Mucosa of stomach (tissue), 1 donor: ENCODE measurements at regions not wholly inside any gene's neighbourhood (a gene's known extent, or its start where the extent isn't known, plus 50 kb on each side); places are given as distances from the start of the nearest gene placed in this dataset.

Experiments used
- H3K27me3 ChIP-seq: one replicate; pipeline ENCODE4 v1.7.0; 2013; ENCODE audit warnings: mild to moderate bottlenecking, low read length; ENCODE audit not compliant: control insufficient read depth, insufficient read depth
- H3K36me3 ChIP-seq: one replicate; pipeline ENCODE4 v1.7.0; 2013; ENCODE audit warnings: low read length; ENCODE audit not compliant: control insufficient read depth, insufficient read depth
- H3K4me1 ChIP-seq: one replicate; pipeline ENCODE4 v1.7.0; 2013; ENCODE audit warnings: mild to moderate bottlenecking, low read length; ENCODE audit not compliant: control insufficient read depth, insufficient read depth
- H3K4me3 ChIP-seq: one replicate; pipeline ENCODE4 v1.7.0; 2013; ENCODE audit warnings: low read length
- H3K9ac ChIP-seq: one replicate; pipeline ENCODE4 v1.7.0; 2013; ENCODE audit warnings: mild to moderate bottlenecking, low read length, moderate library complexity
- H3K9me3 ChIP-seq: one replicate; pipeline ENCODE4 v1.7.0; 2013; ENCODE audit warnings: mild to moderate bottlenecking, low read length, moderate library complexity; ENCODE audit not compliant: control insufficient read depth
- donor health status: Pancreatic carcinoma.

DNA sequence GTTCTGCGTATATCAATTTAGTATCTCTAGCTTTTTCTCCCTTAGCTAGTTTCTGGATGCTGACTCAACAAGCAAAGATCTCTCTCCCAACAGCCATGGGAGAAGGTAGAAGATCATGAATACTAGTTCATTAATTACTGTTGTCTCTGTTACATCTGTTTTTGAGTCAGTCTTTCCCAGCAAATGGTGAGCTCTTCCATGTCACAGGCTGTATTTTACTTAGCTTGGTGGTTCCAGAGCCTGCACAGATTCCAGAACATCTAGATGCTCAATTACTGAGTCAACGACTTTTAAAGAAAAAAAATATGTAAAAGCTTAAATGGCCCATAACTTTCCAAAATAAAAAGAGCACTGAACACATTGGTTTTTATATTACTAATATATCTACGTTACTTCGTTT lies 307.2 kb downstream of the NSG2 start:
- no peaks in the 10 kb centered on the region for H3K9me3 ChIP-seq
- H3K27me3 ChIP-seq, result peaks cover under 1% of the 10 kb centered on the region
- H3K9ac ChIP-seq, result no peak overlapping the region
- no peaks in the 10 kb centered on the region for H3K36me3 ChIP-seq
- no peak overlapping the region for H3K4me3 ChIP-seq
- H3K4me1 ChIP-seq, result no peaks in the 10 kb centered on the region

- Histone ChIP-seq H3K27me3 (no peaks in the 10 kb centered on the region), H3K36me3 (no peaks in the 10 kb centered on the region), H3K9me3 (no peaks in the 10 kb centered on the region), H3K9ac (no peak overlapping the region), H3K4me1 (no peaks in the 10 kb centered on the region), H3K4me3 (no peak overlapping the region)
These were observed 309.1 kb downstream of the NSG2 start for GRCh38 chr5:174354571-174354970.

DNA sequence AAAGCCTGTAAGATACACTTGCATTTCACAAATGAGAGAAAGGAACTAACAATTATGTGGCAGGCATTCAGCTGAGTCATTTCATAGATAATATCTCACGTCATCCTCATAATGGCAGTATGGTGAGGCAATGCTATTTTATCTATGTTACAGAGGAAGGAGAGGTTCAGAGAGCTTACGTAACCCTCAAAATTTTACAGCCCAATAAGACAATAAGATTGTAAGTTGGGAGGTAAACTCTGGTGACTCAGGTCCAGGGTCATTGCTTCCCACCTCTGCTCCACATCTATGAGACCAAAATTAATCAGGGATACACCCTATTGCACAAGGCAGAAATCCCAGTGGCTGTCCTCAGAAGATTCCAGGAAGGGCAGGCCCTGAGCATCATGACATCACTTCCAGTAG lies 309.7 kb downstream of the NSG2 start:
- H3K27me3 ChIP-seq, result no peaks in the 10 kb centered on the region
- no peaks in the 10 kb centered on the region for H3K36me3 ChIP-seq
- no peaks in the 10 kb centered on the region for H3K4me1 ChIP-seq
- no peak overlapping the region for H3K4me3 ChIP-seq
- no peaks in the 10 kb centered on the region for H3K9me3 ChIP-seq
- H3K9ac ChIP-seq, result no peak overlapping the region

DNA sequence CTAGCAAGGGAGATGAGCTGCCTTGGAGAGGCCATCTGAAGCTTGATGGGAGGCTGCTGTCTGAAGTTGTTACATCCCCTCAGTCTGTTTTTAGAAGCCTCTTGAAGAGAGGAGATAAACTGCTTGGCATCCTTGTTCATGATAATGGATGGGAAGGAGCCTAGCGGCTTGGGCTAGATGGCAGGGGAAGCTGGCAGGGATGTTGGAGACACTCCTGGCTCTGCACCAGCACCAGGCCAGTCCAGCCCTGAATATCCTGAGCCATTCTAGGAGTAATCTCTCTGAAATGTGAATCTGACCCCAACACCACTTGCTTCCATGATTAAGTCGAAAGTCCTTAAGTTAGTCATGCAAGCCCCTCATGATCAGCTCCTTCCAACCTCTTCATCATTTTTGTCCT lies 310.5 kb downstream of the NSG2 start:
- H3K27me3 ChIP-seq, result no peaks in the 10 kb centered on the region
- no peaks in the 10 kb centered on the region for H3K36me3 ChIP-seq
- no peaks in the 10 kb centered on the region for H3K4me1 ChIP-seq
- H3K9ac ChIP-seq, result no peak overlapping the region
- no peaks in the 10 kb centered on the region for H3K9me3 ChIP-seq
- H3K4me3 ChIP-seq, result no peak overlapping the region

DNA sequence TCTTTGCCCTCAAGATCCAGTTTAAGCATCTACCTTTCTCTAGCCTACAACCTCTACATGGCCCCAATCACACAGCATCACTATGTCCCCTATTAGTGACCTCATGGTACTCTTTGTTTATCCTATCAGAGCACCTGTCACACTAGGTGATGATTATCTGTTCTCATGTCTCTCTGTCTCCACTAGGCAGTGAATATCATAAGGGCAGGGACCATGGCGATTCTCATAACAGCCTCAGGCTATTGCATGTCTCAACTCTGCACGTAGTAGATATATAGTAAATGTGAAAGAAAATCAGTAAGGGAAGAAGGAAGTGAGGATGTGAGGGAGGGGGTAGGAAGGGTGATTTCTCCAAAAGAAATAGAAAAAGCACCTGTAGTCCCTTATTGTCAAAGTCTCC lies 311.0 kb downstream of the NSG2 start:
- H3K36me3 ChIP-seq, result no peaks in the 10 kb centered on the region
- no peak overlapping the region for H3K9ac ChIP-seq
- no peak overlapping the region for H3K4me3 ChIP-seq
- H3K27me3 ChIP-seq, result no peaks in the 10 kb centered on the region
- H3K9me3 ChIP-seq, result no peaks in the 10 kb centered on the region
- no peaks in the 10 kb centered on the region for H3K4me1 ChIP-seq

- Histone ChIP-seq H3K9me3 (no peaks in the 10 kb centered on the region), H3K4me1 (no peaks in the 10 kb centered on the region), H3K36me3 (no peaks in the 10 kb centered on the region), H3K9ac (no peak overlapping the region), H3K4me3 (no peak overlapping the region), H3K27me3 (no peaks in the 10 kb centered on the region)
These were observed 312.8 kb downstream of the NSG2 start for GRCh38 chr5:174358276-174358675.

DNA sequence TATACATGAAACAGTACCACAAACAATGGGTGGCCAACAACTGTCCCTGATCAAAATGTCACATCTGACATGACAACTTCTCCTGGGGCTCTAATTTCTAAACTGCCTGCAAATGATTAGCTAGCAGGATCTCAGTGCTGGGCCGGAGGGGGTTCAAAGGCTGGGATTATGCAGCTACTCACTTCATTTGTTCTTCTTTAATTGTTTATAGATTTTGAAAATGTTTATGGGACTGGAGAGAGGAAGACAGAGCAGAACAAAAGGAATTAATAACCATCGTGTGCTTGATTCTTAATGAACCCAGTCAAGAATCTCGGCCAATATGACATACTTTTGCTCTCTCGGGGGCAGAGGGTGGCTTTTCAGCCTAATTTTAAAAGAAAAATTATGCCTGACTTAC lies 313.6 kb downstream of the NSG2 start:
- Histone ChIP-seq H3K27me3 (no peaks in the 10 kb centered on the region), H3K36me3 (no peaks in the 10 kb centered on the region), H3K9ac (no peak overlapping the region), H3K4me3 (no peak overlapping the region), H3K4me1 (no peaks in the 10 kb centered on the region), H3K9me3 (no peaks in the 10 kb centered on the region)

DNA sequence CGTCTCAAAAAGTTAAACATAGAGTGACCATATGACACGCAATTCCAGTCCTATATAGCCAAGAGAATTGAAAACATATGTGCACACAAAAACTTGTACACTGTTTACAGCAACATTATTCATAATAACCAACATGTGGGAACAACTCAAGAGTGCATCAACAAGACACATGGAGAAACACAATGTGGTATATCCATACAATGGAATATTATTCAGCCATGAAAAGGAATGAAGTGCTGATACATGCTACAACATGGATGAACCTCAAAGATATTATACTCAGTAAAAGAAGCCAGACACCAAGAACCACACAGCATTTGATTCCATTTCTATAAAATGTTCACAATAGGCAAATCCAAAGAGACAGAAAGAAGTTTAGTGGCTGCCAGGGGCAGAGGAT lies 317.0 kb downstream of the NSG2 start:
- H3K9ac ChIP-seq, result no peak overlapping the region
- no peaks in the 10 kb centered on the region for H3K36me3 ChIP-seq
- H3K4me3 ChIP-seq, result no peak overlapping the region
- H3K4me1 ChIP-seq, result no peaks in the 10 kb centered on the region
- no peaks in the 10 kb centered on the region for H3K27me3 ChIP-seq
- H3K9me3 ChIP-seq, result no peaks in the 10 kb centered on the region

- Histone ChIP-seq H3K9ac (no peak overlapping the region), H3K9me3 (no peaks in the 10 kb centered on the region)
These were observed 318.4 kb downstream of the NSG2 start for GRCh38 chr5:174363934-174364333.

DNA sequence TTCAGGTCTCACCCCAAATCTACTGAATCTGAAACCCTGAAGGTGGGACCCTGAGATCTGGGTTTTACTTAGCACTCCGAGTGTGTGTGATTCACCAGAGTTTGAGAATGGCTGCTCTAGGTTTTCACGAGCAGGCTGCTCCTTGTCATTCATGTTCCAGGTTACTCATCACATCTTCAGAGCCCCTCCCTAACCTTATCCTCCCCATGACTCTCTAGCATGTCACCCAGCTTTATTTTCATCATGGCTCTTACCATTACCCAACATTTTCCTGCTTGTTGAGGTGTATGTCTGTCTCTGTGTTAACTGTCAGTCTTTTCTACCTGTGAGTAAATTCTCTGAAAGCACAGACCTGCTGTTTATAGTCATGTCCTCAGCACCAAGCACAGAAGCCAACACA lies 319.2 kb downstream of the NSG2 start:
- H3K36me3 ChIP-seq, result no peaks in the 10 kb centered on the region
- no peak overlapping the region for H3K4me3 ChIP-seq
- no peak overlapping the region for H3K9ac ChIP-seq
- H3K4me1 ChIP-seq, result no peaks in the 10 kb centered on the region
- no peaks in the 10 kb centered on the region for H3K9me3 ChIP-seq
- peaks cover 2% of the 10 kb centered on the region for H3K27me3 ChIP-seq

More at GRCh38 chr5:174363934-174364333, 318.4 kb downstream of the NSG2 start:
- Histone ChIP-seq H3K4me1 (no peaks in the 10 kb centered on the region), H3K4me3 (no peak overlapping the region), H3K27me3 (no peaks in the 10 kb centered on the region), H3K36me3 (no peaks in the 10 kb centered on the region)

GRCh38 chr5:174371600-174372094 lies 326.1 kb downstream of the NSG2 start:
- no peak overlapping the region for H3K4me3 ChIP-seq
- no peak overlapping the region for H3K9ac ChIP-seq
- H3K27me3 ChIP-seq, result peaks cover 10% of the 10 kb centered on the region
- no peaks in the 10 kb centered on the region for H3K36me3 ChIP-seq
- H3K9me3 ChIP-seq, result no peaks in the 10 kb centered on the region
- no peaks in the 10 kb centered on the region for H3K4me1 ChIP-seq

DNA sequence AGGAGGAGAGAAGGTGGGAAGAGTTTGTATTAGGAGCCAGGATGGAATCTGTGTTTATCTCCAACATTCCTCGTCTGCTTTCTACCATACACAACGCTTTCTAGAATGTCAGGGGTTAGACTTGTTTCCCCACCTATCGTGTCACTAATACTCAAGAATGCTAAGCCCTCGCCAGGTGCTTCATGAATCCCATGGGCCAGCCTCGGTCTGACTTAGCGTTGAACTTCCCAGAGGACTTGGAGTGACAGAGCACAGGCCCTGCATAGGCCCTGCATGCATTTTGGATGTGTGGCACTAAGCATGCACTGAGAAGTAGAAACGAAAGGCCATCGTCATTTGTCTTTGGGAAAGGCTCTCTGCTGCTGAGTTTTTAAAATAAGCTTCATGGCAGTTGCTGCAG lies 328.7 kb downstream of the NSG2 start:
- H3K9me3 ChIP-seq, result no peaks in the 10 kb centered on the region
- no peak overlapping the region for H3K4me3 ChIP-seq
- peaks cover 10% of the 10 kb centered on the region for H3K27me3 ChIP-seq
- H3K9ac ChIP-seq, result no peak overlapping the region
- no peaks in the 10 kb centered on the region for H3K4me1 ChIP-seq
- no peaks in the 10 kb centered on the region for H3K36me3 ChIP-seq

GRCh38 chr5:174376056-174376455 lies 330.6 kb downstream of the NSG2 start:
- H3K4me3 ChIP-seq, result no peak overlapping the region
- no peak overlapping the region for H3K9ac ChIP-seq
- H3K4me1 ChIP-seq, result no peaks in the 10 kb centered on the region
- H3K36me3 ChIP-seq, result no peaks in the 10 kb centered on the region
- H3K9me3 ChIP-seq, result no peaks in the 10 kb centered on the region
- peaks cover 4% of the 10 kb centered on the region for H3K27me3 ChIP-seq
